GM12872 (cell line): ENCODE measurements at regions not wholly inside any gene's neighbourhood (a gene's known extent, or its start where the extent isn't known, plus 50 kb on each side); places are given as distances from the start of the nearest gene placed in this dataset.

ENCODE experiments used
- CTCF ChIP-seq: IDR thresholded peaks from 3 replicates; pipeline ENCODE4 v1.5.1; 2011; ENCODE audit warnings: low read depth, mild to moderate bottlenecking, low read length, moderate library complexity; ENCODE audit not compliant: insufficient read depth

DNA sequence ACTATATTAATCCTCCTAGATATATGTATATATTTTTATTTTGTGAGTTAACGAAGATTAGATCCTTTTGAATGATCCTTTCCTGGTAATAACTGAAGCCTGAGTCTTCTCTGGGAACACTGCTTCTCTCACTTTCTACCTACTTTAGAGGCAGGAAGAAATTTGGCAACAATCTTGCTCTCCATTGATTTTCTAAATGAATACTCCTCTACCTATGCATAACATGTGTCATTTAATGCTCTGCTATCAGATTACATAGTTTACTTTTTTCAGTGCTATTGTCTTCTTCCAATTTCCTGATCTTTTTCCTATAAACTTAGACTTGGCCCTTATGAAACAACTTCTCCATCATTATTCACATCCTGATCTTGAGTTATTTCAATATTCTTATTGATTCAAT, 60.4 kb upstream of the PDHA2 start:
- no peak for TF ChIP-seq CTCF

DNA sequence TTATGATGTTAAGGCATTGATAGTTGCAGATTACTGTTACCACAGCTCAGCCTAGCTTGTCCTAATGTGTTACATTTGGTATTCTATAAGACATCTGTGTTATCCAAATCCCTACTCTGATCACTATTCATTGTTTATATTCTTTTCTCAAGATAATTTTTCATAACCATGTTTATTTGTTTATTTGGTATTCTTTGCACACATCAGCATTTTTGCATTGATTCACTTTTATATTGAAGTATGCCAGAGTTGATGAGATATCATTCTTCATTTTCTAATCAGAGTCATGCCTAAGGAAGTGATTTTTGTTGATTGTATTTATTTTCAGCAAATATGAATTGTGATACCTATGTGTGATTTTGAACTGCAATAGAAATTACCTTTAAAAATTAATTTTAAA, 61.2 kb upstream of the PDHA2 start:
- TF ChIP-seq CTCF = no peak

DNA sequence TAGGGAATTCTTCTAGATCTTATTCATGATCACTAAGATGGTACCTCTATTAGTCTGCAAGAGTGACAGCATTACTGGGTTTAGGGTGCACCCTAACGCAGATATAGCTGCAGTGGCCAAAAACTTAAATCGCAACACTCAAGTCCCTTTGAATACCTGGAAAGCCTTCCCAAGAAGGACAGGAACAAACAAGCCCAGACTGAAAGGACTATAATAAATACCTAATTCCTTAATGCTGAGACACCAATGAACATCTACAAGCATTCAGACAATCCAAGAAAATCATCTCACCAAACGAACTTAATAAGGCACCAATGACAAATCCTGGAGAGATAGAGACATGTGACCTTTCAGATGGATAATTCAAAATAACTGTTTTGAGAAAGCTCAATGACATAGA, 74.9 kb upstream of the PDHA2 start:
- no peak for TF ChIP-seq CTCF

- no peak for TF ChIP-seq CTCF
Measured at GRCh38 chr4:95761871-95762270, 78.0 kb upstream of the PDHA2 start.

- TF ChIP-seq CTCF = no peak
Measured at GRCh38 chr4:95761426-95761825, 78.5 kb upstream of the PDHA2 start.

DNA sequence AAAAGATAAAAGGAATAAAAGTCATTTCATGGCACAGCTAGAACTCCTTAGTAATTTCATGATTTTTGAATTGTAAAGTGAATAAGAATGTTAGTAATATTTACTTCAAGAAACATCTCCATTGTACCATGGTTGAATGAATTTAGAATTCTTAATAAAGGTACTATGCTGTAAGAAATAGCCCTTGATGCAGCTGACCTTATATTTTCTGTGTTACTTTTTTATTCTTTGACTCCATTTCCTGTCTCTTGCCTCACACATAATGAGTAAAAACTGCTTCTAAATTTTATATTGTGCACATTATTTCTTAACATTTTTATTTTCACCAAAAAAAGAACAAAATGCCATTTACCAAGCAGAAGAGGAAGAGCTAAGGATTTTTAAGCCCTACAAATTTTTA, 81.9 kb upstream of the PDHA2 start:
- no peak for TF ChIP-seq CTCF

- no peak for TF ChIP-seq CTCF
Measured at GRCh38 chr4:95754667-95755066, 85.2 kb upstream of the PDHA2 start.

DNA sequence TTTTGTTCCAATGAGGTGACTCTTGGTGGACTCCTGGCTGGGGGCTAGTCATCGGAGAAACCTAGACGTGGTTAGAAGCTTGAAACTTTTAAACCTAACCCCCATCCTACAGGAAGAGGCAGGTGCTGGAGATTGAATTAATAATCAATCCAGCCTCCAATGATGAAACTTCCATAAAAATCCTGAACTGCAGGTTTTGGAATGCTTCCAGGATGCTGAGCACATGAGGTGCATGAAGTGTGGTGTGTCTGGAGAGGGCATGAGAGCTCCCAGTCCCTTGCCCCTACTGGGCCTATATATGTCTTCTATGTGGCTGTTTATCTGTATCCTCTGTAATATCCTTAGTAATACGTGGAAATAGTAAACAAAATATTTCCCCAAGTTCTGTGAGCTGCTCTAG, 90.7 kb upstream of the PDHA2 start:
- TF ChIP-seq CTCF = no peak
